Stimulated activated naive CD4-positive, alpha-beta T cell (primary cell): ENCODE measurements at regions not wholly inside any gene's neighbourhood (a gene's known extent, or its start where the extent isn't known, plus 50 kb on each side); places are given as distances from the start of the nearest gene placed in this dataset.
"Not testable (repeated sequence)": the region's sequence is repeated elsewhere in the genome, so short reads cannot be mapped to it uniquely, and the experiment has no call there.

ENCODE experiments used
- DNase-seq, 6 experiments: peaks; one replicate each; lab custom pipeline; 2025; lab: John Stamatoyannopoulos, UW

GRCh38 chr12:85425926-85426325 is 145.9 kb downstream of the ALX1 start:
- no peak for DNase-seq

- not testable (repeated sequence) for DNase-seq
These were observed 153.1 kb downstream of the ALX1 start for GRCh38 chr12:85433148-85433547.

- no peak for DNase-seq
These were observed 160.3 kb downstream of the ALX1 start for GRCh38 chr12:85440271-85440670.

DNA sequence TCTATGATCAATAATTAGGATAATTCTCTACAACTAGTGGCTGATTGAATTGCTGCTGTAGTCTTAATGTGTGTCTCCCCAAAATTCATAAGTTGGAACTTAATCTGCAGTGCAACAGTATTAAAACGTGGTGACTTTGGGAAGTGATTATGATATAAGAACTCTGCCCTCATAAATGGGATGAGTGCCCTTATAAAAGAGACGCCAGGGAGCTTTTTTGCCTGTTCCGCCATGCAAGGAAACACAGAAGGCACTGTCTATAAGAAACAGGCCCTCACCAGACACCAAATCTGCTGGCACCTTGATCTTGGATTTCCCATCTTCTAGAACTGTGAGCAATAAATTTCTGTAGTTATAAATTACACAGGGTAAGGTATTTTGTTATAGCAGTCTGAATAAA is 161.0 kb downstream of the ALX1 start:
- DNase-seq = no peak

DNA sequence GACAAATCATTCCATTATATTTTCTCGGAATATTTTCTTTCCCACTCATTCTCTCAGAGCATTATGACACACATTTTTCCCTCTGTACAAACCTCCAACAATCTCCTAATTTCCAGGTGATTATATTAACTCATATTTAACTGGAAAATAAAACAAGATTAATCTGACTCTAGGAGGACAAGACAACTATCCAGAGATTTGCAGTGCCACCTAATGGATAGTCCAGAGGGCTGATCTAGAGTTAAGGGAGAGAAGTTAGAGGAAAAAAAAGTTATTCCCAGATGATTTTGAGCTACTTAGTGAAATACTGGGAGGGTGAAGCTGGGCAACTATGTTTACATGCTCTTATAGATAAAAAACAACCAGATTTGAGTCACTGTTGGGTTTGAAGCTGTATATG is 161.7 kb downstream of the ALX1 start:
- no peak for DNase-seq

DNA sequence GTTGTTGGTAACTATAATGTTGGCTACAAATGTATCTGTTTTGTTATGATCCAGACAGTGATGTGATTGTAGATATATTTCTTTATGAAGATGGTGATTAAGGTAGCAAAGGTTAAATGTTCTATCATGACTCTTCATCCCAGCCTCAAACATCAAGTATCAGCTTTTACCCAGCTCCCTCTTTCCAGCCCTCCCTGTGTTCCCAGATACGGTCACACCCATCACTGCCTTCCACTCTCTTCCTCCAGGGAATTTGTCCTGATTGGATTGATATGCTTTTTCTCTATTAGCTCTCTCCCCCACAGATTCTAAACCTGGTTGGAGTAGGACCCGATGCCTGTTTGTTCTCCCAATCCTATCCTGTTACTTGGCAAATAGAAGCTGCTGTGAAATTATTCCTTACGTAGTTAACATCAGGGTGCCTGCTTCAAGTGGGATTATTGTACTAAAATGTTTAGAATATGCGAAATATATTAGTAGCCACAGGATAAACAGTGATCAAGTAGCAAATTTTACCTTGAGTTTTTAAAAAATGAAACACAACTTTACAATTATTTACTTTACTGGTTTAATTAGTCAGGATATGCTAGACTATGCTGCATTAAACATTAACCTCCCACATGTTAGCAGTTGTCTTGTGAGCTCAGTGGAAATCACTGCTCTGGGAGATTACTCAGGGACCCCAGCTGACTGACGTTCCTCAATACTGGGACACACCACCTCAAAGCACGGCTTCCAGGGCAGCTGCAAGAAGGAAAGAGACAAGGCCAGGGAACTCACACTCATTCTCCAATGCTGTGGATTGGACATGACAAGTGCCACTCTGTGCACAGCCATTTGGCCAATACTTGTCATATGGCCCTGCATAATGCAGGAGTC is 165.3 kb downstream of the ALX1 start:
- DNase-seq = no peak

GRCh38 chr12:85448031-85448430 is 168.0 kb downstream of the ALX1 start:
- DNase-seq = no peak

DNA sequence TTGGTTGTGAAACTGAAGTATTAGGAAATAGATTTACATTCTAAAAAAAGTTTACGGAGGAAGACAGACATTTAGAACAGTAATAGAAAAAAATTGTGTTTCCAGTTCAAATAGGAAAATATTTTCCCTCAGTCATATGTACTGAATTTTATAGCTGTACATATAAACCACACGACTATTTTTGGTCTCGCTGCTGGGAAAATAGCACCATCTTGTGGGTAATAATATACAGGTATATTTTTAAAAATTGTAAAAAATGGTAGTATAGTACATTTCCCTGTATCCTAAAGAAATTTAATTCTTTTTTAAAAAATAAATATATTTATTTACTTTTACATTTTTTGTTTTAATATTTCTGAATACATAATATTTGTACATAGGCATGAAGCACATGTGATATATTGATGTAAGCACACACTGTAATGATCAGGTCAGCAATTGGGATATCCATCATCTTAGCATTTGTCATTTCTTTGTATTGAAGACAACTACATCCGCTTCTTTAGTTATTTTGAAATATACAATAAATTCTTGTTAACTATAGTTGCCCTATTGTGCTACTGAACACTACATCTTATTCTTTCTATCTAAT is 168.6 kb downstream of the ALX1 start:
- DNase-seq = no peak

DNA sequence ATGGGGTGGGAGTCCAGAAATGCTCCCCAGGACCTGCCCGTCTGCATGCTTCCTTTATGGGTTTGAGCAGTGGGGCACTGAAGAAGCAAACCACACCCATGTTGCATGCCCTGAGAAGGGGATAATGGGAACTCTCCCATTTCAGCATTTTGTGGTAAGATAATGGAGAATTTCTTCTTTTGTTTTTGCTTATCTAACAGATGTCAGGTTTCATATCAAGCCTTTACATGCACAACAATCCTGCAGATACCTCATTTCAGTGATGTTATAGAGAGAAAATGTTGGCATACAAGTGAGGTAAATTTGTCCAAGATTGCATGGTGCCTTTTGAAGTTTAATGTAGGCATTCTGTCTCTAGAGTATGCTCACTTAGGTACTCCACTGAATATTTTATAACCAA is 177.0 kb downstream of the ALX1 start:
- no peak for DNase-seq

GRCh38 chr12:85461127-85461526 is 181.1 kb downstream of the ALX1 start:
- DNase-seq = no peak

DNA sequence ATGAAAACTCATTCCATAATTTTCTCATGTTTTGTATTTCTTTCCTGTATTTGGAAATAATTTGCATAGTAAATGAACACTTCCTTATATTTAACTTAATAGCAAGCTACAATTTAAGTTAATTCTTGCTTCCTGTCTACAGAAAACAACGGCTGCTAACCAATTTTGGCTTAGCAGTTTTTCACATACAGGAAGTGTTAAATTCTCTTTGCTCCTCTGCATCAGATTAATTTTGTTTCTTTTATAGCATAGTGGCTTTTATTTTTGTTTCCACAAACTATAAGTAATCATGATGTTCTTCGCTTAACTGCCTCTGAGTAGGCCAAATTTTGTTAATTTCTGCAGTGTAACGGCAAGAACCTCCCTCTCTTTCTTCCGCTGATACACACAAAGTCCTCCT is 182.9 kb downstream of the ALX1 start:
- DNase-seq = no peak

- DNase-seq = no peak
These were observed 186.9 kb downstream of the ALX1 start for GRCh38 chr12:85466890-85467289.

GRCh38 chr12:85468356-85469157 is 188.5 kb downstream of the ALX1 start:
- DNase-seq = peak in 1 of 6 experiments; percentile 23

DNA sequence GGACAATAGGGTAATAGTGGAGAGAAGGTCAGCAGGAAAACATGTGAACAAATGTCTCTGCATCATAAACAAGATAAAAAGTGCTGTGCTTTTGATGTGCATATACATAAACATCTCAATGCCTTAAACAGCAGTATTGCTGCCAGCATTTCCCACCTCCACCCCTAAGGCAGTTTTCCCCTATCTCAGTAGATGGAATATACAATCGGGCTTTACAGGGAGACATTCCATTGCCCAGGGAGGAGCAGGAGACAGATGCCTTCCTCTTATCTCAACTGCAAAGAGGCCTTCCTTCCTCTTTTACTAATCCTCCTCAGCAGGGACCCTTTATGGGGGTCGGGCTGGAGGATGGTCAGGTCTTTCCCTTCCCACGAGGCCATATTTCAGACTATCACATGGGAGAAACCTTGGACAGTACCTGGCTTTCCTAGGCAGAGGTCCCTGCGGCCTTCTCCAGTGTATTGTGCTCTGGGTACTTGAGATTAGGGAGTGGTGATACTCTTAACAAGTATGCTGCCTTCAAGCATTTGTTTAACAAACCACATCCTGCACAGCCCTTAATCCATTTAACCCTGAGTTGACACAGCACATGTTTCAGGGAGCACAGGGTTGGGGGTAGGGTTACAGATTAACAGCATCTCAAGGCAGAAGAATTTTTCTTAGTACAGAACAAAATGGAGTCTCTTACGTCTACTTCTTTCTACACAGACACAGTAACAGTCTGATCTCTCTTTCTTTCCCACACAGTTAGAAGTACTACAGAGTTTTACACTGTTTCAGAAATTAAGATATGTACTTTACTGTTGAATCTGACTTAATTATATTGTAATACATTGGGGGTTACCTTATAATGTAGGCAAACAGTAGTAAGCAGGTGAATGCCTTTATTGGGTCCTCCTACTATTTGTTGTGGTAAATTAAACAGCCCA is 189.4 kb downstream of the ALX1 start:
- peak in 2 of 6 experiments; percentile 6 to 18 for DNase-seq

GRCh38 chr12:85475277-85475676 is 195.3 kb downstream of the ALX1 start:
- not testable (repeated sequence) for DNase-seq

DNA sequence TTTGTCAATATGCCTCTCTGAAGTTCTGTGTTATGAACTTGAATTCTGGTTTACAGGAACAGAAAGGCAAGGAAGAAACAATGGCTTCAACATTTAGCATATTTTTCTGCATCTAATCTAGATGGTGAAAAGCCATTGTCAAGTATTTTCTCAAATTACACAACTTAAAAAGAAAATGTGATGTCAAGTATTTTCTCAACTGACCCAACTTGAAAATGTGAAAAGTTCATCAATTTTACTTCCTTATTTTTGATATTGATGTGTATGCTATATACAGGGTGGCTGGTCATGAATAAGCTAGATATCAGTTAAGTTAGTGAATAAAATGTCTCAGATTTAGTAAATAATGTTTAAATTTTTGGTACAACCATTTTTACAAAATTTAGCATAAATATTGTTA is 196.7 kb downstream of the ALX1 start:
- DNase-seq = no peak

DNA sequence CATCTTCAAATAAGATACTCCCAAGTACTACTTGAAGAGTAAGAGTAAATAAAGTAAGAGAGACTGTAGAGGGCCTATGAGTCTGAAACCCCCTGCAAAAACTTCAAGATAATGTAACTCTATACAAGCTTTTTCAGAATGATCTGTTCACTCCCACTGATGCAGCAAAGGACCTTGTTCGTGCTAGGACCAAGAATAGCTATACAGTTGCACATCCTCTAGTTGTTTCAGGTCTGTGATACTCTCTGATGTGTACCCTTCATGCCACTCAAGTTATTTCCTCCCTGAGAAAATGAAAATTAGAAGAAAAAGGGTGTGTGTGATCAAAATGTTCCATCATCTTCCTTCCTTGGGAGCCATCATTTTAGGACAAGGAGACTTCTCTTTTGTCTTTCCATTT is 204.4 kb downstream of the ALX1 start:
- DNase-seq = no peak

DNA sequence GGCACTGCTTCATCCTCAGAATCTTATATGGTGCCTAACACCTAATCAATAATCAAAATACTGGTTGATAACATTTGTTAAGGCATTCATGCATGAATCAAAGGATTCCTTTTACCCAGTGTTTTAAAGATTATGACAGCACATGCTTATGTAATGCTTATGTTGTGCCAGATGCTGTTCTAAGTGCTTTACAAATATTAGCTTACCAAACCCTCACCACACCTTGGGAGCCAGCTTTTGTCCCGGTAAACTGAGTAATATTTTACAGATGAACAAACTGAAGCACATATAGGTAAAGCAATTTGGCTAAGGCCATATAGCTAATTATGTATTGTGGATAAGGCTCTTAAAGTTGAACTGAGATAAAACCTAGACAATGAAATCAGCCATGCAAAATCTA is 209.2 kb downstream of the ALX1 start:
- DNase-seq = no peak

DNA sequence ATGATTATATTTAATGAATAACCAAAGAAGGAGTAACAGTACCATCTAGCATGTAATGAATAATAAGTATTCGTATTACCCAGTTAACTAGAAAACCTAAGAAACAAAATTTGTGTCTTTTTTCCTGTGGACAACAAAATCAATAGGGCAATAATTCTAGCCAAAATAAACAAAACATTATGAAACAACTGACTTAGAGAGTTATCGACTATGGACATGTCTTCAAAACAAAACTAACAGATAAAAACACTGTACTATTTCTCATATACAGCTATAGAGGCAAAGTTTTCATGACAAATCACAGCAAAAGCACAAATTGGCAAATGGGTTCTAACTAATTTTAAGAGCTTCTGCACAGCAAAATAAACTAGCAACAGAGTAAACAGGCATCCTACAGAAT is 224.1 kb downstream of the ALX1 start:
- no peak for DNase-seq

- DNase-seq = no peak
These were observed 224.6 kb downstream of the ALX1 start for GRCh38 chr12:85504624-85505023.

GRCh38 chr12:85507456-85507855 is 227.4 kb downstream of the ALX1 start:
- no peak for DNase-seq
